ENCODE measurements at regions not wholly inside any gene's neighbourhood (a gene's known extent, or its start where the extent isn't known, plus 50 kb on each side); places are given as distances from the start of the nearest gene placed in this dataset.

DNA sequence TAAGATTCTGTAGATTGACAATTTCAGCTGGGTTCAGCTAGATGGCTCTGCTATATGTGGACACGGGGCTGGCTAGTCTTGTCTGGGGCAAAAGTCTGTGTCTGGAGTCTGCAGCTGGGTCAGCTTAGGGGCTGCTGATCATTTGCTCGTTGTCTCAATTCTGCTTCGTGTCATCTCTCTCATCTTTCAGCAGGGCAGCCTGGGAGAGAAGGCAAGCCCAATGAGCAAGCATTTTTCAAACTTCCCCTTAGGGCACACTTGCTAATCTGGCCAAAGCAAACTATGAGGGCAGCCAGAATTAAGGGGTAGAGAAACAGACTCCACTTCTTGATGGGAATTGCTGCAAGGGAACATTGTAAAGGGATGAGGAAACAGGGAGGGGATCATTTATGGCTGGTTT is 462.6 kb downstream of the SLC4A3 start:
- no peak for TF ChIP-seq POLR2A (IDR thresholded peaks at IDR 0.05; ENCODE audit: low read depth, low read length)
- TF ChIP-seq POLR2AphosphoS5 (IDR thresholded peaks at IDR 0.05; ENCODE audit: low read depth, low read length): no peak
